HEK293 (cell line): ENCODE measurements at regions not wholly inside any gene's neighbourhood (a gene's known extent, or its start where the extent isn't known, plus 50 kb on each side); places are given as distances from the start of the nearest gene placed in this dataset.

Source experiments
- KLF16 ChIP-seq: fragments of 450-650 bp; formaldehyde crosslinking; IDR thresholded peaks from 2 replicates; pipeline ENCODE4 v1.5.1; 2017; ENCODE audit warnings: missing biosample characterization, missing genetic modification characterization
- TF ChIP-seq, protein P1 (sequence below): fragments of 450-650 bp; formaldehyde crosslinking; IDR thresholded peaks from 2 replicates; pipeline ENCODE4 v1.5.1; 2016; ENCODE audit warnings: missing biosample characterization, missing genetic modification characterization

DNA sequence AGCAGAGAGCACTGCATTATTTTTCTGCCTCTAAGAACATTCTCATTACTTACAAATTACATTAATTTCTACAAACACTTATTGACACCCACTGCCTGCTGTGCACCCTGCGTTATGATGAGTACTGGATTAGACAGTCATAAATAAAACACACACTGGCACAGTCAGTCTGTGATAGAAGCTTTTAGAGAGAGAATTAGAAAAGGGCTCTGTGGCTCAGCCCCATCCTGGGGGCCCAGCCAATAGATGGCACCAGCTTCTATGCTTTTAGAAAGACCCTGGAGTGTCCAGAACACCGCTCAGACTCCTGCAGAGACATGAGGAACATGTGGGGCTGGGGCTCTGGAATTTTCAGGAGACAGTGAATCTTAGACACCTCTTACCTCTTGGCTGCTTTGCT lies 61.0 kb upstream of the RAPGEF1 start:
- TF ChIP-seq KLF16 (tag by site-specific recombination): no peak
- TF ChIP-seq, protein P1, sequence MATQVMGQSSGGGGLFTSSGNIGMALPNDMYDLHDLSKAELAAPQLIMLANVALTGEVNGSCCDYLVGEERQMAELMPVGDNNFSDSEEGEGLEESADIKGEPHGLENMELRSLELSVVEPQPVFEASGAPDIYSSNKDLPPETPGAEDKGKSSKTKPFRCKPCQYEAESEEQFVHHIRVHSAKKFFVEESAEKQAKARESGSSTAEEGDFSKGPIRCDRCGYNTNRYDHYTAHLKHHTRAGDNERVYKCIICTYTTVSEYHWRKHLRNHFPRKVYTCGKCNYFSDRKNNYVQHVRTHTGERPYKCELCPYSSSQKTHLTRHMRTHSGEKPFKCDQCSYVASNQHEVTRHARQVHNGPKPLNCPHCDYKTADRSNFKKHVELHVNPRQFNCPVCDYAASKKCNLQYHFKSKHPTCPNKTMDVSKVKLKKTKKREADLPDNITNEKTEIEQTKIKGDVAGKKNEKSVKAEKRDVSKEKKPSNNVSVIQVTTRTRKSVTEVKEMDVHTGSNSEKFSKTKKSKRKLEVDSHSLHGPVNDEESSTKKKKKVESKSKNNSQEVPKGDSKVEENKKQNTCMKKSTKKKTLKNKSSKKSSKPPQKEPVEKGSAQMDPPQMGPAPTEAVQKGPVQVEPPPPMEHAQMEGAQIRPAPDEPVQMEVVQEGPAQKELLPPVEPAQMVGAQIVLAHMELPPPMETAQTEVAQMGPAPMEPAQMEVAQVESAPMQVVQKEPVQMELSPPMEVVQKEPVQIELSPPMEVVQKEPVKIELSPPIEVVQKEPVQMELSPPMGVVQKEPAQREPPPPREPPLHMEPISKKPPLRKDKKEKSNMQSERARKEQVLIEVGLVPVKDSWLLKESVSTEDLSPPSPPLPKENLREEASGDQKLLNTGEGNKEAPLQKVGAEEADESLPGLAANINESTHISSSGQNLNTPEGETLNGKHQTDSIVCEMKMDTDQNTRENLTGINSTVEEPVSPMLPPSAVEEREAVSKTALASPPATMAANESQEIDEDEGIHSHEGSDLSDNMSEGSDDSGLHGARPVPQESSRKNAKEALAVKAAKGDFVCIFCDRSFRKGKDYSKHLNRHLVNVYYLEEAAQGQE: no peak
